ENCODE measurements at regions not wholly inside any gene's neighbourhood (a gene's known extent, or its start where the extent isn't known, plus 50 kb on each side); places are given as distances from the start of the nearest gene placed in this dataset.

- DNase-seq, result no peak
Observed at GRCh38 chr1:200354243-200354642, 55.6 kb downstream of the ZNF281 start.

GRCh38 chr1:200353232-200353631, 56.6 kb downstream of the ZNF281 start:
- no peak for DNase-seq

DNA sequence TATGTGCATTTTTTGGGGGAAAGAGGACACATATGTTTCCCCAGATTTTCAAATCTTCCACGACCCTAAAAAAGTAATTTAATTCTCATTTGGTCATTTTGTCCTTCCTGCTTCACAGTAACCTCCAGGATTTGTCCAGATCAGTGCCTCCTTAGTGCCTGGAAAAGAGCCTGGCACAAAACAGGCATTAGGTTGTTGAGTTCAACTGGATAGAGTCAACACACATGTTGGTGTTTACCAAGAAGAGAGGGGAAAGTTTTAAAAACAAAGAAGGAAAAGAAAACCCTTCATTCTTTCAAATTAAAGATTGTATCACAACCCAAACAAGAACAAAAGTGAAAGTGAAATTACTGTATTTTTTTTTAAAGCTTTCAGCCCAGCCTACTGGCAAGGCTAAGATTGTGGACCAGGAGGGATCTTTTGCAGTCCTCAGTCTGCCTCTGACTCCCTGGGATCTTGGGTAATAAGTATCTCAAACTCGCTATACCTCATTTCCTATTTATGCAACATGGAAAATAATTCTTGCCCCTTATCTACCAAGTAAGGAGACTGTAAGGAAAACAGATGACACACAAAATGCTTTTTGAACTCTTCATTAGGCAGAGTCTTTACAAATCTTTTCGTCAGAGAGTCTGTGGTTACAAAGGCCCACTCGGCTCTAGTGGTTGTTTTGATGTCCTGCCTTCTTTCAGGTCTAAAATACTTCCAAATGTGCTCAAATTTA, 57.8 kb downstream of the ZNF281 start:
- no peak for DNase-seq

GRCh38 chr1:200351425-200351824, 58.4 kb downstream of the ZNF281 start:
- DNase-seq, result no peak

DNA sequence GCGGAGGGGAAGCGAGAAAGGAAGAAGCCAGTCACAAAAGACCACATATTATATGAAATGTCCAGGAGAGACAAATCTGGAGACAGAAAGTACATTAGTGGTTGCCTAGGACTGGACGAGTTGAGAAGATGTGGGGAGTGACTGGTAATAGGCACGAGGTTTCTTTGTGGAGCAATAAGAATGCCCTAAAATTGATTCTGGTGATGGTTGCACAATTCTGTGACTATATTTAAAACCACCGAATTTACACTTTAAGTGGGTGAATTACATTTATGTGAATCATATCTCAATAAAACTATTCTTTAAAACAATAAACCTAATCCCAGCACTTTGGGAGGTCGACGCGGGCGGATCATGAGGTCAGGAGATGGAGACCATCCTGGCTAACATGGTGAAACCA, 63.1 kb downstream of the ZNF281 start:
- DNase-seq, result no peak

DNA sequence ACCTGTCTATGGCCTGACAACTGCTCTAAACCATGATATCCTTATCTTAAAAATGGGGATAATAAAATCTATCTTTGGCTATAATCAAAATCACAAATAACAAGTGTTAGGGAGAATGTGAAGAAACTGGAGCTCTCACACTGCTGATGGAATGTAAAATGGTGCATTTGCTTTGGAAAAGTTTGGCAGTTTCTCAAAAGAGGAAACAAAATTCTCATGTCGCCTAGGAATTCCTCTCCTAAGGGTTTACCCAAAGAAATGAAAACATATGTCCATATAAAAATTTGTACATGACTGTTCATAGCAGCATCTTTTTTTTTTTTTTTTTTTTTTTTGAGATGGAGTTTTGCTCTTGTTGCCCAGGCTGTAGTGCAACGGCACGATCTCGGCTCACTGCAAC, 64.3 kb downstream of the ZNF281 start:
- no peak for DNase-seq

- DNase-seq, result no peak
Observed at GRCh38 chr1:200343874-200344273, 66.0 kb downstream of the ZNF281 start.

DNA sequence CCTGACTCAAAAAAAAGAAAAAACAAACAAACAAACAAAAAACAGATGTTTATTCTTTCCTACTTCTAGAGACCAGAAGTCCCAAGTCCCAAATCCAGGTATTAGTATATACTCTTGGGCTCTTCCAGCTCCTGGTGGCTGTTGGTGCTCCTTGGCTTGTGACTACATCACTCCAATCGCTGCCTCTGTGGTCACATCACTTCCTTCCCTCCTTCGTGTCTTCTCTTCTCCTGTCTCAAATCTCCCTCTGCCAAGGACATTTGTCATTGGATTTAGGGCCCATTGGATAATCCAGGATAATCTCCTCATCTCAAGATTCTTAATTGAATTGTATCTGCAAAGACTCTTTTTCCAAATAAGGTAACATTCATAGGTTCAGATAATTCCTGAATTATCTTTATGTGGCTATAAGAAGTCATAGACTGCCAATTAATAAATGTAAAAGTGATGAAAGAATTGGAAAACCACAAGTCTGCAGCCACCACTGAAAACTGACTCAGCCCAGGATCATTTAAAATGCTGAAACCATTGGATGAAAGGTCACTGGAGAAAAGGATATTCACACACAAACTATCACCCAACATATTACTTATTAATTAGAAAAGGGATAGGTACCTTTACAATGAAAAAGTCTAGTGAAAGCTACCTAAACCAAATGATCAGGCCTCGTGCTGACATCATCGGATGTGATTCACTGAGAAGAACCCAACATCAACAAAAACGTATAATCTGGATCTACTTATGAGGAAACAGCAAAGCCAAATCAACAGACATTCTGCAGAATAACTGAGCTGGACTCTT, 67.1 kb downstream of the ZNF281 start:
- no peak for DNase-seq

GRCh38 chr1:200338451-200338850, 71.4 kb downstream of the ZNF281 start:
- no peak for DNase-seq

- no peak for DNase-seq
Observed at GRCh38 chr1:200337831-200338230, 72.0 kb downstream of the ZNF281 start.

DNA sequence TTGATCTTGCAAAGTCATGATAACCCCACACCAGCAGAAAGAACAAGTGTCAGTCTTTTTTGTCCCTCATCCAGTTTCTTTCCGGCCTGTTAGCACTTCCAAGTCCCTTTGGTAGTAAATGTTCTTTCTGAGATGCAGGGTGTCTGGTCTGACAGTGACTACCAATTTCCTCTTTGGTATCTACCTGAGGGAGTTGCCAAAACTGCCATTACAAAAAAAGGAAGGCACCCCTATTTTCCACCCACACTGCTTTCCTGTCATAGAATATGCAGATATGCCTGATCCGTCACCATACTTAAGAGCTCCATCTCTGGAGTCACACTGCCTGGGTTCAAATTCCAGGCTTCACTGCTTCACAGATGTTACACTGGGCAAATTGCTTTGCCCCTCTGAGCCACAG, 72.4 kb downstream of the ZNF281 start:
- no peak for DNase-seq

DNA sequence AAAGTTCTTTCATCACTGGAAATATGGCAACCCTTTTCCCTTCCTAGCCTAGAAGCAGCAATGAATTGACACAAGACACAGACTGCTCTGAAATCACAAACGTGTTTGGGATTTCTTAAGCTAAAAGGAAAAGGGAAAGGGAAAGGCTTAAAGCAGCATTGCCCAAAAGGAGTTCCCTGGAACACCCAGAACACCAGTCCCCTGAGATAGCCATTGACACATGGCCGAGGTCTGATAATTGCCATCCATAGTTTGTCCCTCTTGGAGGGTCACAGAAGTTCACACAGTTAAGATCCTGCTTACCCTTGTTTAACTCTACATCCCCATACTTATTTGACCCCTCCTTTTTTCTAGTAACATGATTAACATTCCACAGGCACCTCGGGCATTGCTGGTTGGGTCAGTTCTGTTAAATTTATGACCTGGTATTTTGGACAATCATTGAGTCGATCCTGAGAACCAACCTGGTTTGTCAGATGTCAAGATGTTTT, 72.9 kb downstream of the ZNF281 start:
- no peak for DNase-seq

- no peak for DNase-seq
Observed at GRCh38 chr1:200336101-200336845, 73.6 kb downstream of the ZNF281 start.

GRCh38 chr1:200334661-200335256, 75.1 kb downstream of the ZNF281 start:
- DNase-seq, result no peak

DNA sequence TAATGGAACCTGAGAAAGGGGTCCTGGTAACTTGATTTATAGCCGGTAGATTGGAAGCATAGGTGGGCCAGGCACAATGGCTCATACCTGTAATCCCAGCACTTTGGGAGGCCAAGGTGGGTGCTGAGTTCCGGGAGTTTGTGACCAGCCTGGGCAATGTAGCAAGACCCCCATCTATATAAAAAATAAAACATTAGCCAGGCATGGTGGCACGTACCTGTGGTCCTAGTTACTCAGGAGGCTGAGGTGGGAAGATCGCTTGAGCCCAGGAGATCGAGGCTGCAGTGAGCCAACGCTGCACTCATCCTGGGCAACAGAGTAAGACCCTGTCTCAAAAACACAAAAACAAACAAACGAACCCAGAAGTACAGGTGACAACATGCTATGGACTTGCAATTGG, 76.5 kb downstream of the ZNF281 start:
- DNase-seq, result no peak

DNA sequence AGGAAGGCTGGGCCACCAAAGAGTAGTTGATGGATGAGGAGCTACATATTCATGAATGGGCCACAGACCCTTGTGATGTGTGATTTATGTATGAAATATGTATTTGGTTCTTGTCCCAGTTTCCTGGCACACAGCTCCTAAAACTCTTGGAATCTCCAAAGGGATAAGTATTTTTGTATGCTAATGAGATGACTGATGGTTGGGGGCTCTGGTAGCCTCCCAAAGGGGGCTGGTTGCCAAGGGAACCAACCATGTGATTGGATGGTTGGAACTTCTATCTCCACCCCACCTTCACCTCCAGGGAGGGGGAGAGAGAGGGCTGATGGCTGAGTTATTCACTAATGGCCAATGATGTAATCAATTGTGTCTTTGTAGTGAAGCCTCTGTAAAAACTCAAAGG, 77.1 kb downstream of the ZNF281 start:
- DNase-seq, result no peak

DNA sequence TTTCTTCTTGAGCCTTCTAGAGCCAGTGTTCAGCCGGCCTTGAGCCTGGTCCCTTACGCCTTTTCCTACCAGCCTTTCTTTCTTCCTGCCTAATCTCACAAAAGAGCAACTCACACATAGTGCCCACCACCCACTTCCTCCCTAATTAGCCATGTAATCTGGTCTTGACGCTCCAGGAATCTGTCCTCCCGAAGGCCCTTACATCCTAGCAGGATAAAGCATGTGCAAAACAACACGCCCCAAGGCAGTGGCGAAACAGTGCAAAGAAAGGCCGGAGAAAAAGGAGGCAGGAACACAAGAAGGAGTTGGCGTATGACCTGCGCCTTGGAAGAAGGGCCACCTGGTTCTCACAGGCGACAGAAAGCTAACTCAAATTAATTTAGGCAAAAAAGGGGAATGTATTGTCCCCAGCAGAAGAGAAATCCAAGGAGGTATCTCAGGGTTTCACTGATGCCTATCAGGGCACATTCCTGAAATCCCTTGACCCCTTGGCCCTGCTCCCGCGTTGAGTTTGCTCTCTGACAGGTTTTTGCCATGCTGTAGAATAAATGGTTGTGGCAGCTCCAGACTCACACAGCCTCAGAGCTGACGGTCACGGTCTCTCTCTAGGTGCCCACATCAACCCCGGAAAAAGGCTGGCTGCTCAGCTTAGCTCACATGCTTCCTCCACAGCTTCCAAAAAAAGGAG, 79.0 kb downstream of the ZNF281 start:
- DNase-seq, result no peak

GRCh38 chr1:200329208-200329882, 80.5 kb downstream of the ZNF281 start:
- no peak for DNase-seq

GRCh38 chr1:200328379-200328778, 81.5 kb downstream of the ZNF281 start:
- DNase-seq, result no peak

DNA sequence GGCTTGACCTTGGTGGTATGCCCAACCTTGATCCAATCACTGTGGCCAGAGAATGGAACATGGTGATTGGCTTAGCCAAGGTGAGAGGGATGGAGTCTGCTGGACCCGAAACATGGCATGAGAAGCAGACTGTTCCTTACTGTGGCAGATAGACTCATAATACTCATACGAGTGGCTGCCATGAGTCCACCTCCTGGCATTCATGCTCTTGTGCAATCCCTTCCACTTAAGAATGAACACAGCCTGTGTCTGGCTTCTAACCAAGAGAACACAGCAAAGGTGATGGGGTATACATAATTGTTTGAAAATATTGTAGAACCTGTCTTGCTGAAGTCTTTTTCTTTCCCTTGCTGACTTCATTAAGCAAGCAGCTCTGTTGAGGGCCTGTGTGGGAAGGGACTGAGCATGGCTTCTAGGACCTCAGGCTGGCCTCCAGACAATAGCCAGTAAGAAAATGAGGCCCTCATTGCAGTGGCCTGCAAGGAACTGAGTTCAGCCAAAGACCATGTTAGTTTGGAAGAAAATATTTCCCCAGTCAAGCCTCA, 85.9 kb downstream of the ZNF281 start:
- no peak for DNase-seq

DNA sequence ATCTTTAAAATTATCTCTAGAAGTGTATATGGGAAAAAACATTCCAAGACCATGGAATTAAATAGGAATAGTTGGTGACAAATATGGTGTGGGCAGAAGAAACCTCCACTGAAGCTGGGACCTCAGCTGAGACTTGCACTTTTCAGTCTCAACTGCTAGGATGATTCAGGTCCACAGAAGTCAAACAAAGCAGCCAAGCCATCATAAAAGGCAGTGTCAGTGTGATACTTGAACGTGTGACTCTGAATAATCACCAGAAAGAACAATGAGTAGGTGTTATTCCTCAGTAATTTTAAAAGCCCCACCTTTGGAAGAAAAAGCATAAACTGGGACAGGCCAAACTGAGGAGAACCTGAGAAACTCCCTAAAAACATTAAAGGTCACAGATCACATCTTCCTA, 90.7 kb downstream of the ZNF281 start:
- no peak for DNase-seq

DNA sequence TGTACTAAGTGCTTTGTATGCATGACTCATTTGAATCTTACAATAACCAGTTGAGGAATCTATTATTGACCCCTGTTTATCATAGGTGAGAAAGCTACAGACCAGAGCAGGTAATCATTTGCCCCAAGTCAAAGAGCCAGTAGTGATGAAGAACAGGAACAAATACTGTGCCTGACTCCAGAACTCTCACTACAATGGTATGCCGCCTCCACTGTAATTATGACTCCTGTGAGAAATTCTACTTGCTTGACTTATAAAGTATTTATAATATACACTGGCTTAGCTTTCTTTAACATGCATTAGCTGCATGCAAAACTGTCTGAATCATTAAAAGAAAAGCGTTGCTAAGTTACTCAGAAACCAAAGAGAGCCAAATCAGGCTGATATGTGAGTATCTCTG, 92.6 kb downstream of the ZNF281 start:
- DNase-seq, result no peak
